DND-41 (cell line): ENCODE measurements at regions not wholly inside any gene's neighbourhood (a gene's known extent, or its start where the extent isn't known, plus 50 kb on each side); places are given as distances from the start of the nearest gene placed in this dataset.

Experiments
- ATAC-seq: fragments of 200-7000 bp; cut with Tn5 transposase; 3 replicates; pipeline ENCODE4 v1.9.1; 2021; ENCODE audit warnings: low read depth; ENCODE audit not compliant: insufficient read depth
- DNase-seq: peaks from one replicate; pipeline ENCODE4 v3.0.0-alpha.2; 2020
- H2AFZ ChIP-seq: 2 replicates; pipeline ENCODE4 v1.6.0; 2012; ENCODE audit warnings: low read depth, low read length
- H3K27ac ChIP-seq: 2 replicates; pipeline ENCODE4 v1.5.1; 2012; ENCODE audit warnings: low read length, inconsistent platforms
- H3K27me3 ChIP-seq: fragments of 200-600 bp; sonication (generic); 2 replicates; pipeline ENCODE4 v1.6.0; 2012; ENCODE audit warnings: low read length, mild to moderate bottlenecking, inconsistent platforms; ENCODE audit not compliant: insufficient read depth, poor library complexity
- H3K36me3 ChIP-seq: 2 replicates; pipeline ENCODE4 v1.5.1; 2012; ENCODE audit warnings: low read length, inconsistent platforms; ENCODE audit not compliant: insufficient read depth
- H3K4me1 ChIP-seq: 2 replicates; pipeline ENCODE4 v1.5.1; 2012; ENCODE audit warnings: mild to moderate bottlenecking, low read length; ENCODE audit not compliant: insufficient read depth
- H3K4me2 ChIP-seq: 2 replicates; pipeline ENCODE4 v1.6.0; 2012; ENCODE audit warnings: mild to moderate bottlenecking, moderate library complexity, low read length, inconsistent platforms; ENCODE audit not compliant: insufficient read depth
- H3K4me3 ChIP-seq, 2 experiments: fragments of 200-600 bp in 1 of 2; shearing (Covaris generic) in 1 of 2; 2 replicates each; pipeline ENCODE4 v1.5.1; 2012 to 2016; ENCODE audit warnings: inconsistent platforms in 2 of 2, low read length in 2 of 2, mild to moderate bottlenecking in 2 of 2, low read depth in 1 of 2, moderate library complexity in 1 of 2
- H3K79me2 ChIP-seq: 2 replicates; pipeline ENCODE4 v1.6.0; 2012; ENCODE audit warnings: low read length, inconsistent platforms; ENCODE audit not compliant: insufficient read depth
- H3K9ac ChIP-seq: 2 replicates; pipeline ENCODE4 v1.6.0; 2012; ENCODE audit warnings: low read depth, mild to moderate bottlenecking, inconsistent platforms, low read length, moderate library complexity
- H3K9me3 ChIP-seq: 2 replicates; pipeline ENCODE4 v1.5.1; 2012; ENCODE audit warnings: low read length, moderate library complexity, mild to moderate bottlenecking, inconsistent platforms; ENCODE audit not compliant: insufficient read depth, severe bottlenecking
- H4K20me1 ChIP-seq: 2 replicates; pipeline ENCODE4 v1.6.0; 2012; ENCODE audit warnings: low read length; ENCODE audit not compliant: insufficient read depth
- EZH2 ChIP-seq: IDR thresholded peaks from 3 replicates; pipeline ENCODE4 v1.6.1; 2012; ENCODE audit warnings: borderline replicate concordance, low read depth, mild to moderate bottlenecking, moderate library complexity, low read length, inconsistent platforms; ENCODE audit not compliant: severe bottlenecking
- TF ChIP-seq, protein P1 (sequence below): IDR thresholded peaks from 2 replicates; pipeline ENCODE4 v1.5.1; 2012; ENCODE audit warnings: borderline replicate concordance, low read length, moderate library complexity, mild to moderate bottlenecking; ENCODE audit not compliant: poor library complexity, severe bottlenecking; ENCODE audit errors: extremely low read depth

DNA sequence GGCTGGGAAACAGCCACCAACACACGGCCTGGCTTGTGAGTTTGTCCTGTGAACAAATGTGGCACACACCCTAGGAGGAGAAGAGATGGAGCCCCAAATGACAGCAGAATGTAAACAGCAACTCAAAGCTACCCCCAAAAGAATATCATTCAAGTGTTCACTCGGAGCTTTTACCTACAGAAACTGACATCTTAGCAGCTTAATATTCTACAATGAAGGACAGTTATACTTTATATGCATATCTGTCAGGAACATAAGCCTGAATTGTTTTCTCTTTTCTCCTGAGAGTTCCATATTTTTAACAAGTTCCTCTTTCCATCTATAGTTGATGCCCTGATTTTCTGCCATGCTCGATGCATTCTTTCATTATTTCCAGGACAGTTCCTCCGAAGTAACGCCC is 566.0 kb upstream of the MAP3K7 start:
- Histone ChIP-seq H3K27ac (no peak overlapping the region), H3K9me3 (no peaks in the 10 kb centered on the region), H3K9ac (no peak overlapping the region), H4K20me1 (no peaks in the 10 kb centered on the region), H3K4me2 (no peak overlapping the region), H3K4me3 (no peak overlapping the region), H3K4me1 (no peaks in the 10 kb centered on the region), H3K79me2 (no peaks in the 10 kb centered on the region), H3K36me3 (no peaks in the 10 kb centered on the region), H2AFZ (no peak overlapping the region), H3K27me3 (no peaks in the 10 kb centered on the region)
- no peak for DNase-seq
- TF ChIP-seq, protein P1, sequence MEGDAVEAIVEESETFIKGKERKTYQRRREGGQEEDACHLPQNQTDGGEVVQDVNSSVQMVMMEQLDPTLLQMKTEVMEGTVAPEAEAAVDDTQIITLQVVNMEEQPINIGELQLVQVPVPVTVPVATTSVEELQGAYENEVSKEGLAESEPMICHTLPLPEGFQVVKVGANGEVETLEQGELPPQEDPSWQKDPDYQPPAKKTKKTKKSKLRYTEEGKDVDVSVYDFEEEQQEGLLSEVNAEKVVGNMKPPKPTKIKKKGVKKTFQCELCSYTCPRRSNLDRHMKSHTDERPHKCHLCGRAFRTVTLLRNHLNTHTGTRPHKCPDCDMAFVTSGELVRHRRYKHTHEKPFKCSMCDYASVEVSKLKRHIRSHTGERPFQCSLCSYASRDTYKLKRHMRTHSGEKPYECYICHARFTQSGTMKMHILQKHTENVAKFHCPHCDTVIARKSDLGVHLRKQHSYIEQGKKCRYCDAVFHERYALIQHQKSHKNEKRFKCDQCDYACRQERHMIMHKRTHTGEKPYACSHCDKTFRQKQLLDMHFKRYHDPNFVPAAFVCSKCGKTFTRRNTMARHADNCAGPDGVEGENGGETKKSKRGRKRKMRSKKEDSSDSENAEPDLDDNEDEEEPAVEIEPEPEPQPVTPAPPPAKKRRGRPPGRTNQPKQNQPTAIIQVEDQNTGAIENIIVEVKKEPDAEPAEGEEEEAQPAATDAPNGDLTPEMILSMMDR: no peak
- TF ChIP-seq EZH2: no peak
- no peak for ATAC-seq

DNA sequence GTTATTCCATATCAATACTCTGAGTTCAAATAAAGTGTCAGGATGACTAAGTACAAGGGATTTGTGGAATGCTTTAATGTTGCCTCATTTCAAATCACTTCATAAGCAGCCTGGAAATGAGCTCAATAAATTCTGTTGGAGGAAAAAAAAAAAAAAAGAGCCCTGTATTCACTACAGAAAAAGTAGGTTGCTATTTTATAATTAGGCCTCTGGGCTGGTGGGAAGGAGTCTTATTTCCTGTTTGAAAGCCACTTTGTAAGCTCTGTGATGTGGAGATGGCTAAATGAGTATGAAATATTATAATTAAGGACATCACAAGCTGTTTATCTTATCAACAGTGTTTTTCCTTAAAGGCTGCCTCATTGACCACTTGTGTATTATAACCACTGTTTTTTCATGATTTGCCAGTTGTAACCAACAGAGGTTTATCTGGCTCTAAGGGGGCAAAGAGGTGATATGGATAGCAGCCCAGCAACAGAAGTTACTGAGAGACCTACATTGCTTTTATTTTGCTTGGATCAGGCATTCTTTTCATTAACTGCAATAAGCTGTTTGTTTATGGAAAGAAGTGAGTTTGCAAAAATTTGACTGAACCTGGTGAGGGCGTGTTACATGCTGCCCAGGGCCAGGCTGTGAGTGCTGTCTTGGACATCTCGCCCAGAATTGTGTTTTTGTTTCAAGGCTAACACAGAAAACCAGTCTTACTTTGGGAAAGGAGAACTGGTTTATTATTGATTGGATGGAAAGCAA is 563.3 kb upstream of the MAP3K7 start:
- Histone ChIP-seq H3K36me3 (no peaks in the 10 kb centered on the region), H3K27ac (no peak overlapping the region), H2AFZ (no peak overlapping the region), H3K9ac (no peak overlapping the region), H3K27me3 (no peaks in the 10 kb centered on the region), H3K9me3 (no peaks in the 10 kb centered on the region), H3K4me2 (no peak overlapping the region), H4K20me1 (no peaks in the 10 kb centered on the region), H3K4me1 (no peaks in the 10 kb centered on the region), H3K79me2 (no peaks in the 10 kb centered on the region), H3K4me3 (no peak overlapping the region)
- TF ChIP-seq, protein P1: no peak
- TF ChIP-seq EZH2: no peak
- ATAC-seq (no peak), DNase-seq (no peak)

DNA sequence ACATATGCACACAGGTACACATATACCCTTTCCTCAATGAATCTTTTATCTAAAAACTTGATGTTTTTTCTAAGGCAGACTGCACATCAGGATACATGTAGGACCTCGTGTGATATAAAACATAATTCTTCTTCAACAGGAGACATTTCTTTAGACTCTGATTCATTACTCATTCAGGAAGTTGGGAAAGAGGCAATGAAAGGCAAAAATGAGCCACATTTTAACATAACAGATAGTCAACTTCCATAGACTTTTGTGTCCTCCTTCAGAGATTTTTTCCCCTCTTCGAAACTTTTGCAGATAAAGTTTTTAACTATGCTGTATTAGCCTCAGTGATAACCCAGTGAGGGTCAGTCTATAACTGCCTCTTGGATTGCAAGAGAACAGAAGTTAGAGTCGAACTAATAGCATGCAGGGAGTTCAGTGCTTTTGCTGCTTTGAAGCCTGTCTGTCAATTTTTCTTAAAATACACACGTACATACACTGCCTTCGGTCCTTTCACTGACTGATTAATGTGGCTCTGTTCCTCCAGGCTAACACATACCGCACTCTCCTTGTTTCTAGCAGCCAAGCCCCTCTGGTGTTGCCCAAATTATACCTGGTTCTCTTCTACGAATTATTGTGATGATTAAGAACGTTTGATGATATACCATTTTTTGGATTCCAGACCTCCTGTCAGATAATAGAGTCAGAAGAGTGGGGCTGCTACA is 562.5 kb upstream of the MAP3K7 start:
- no peak for ATAC-seq
- H3K4me3 ChIP-seq: no peak overlapping the region

More for the DNA sequence above, 562.5 kb upstream of the MAP3K7 start:
- no peak for DNase-seq
- Histone ChIP-seq H4K20me1 (no peaks in the 10 kb centered on the region), H3K27ac (no peak overlapping the region), H3K9me3 (no peaks in the 10 kb centered on the region), H3K4me1 (no peaks in the 10 kb centered on the region), H3K79me2 (no peaks in the 10 kb centered on the region), H3K36me3 (no peaks in the 10 kb centered on the region), H3K27me3 (no peaks in the 10 kb centered on the region), H2AFZ (no peak overlapping the region), H3K4me2 (no peak overlapping the region), H3K9ac (no peak overlapping the region)
- no peak for TF ChIP-seq EZH2
- TF ChIP-seq, protein P1: no peak
